Lung (tissue), 11 donors: ENCODE measurements at regions not wholly inside any gene's neighbourhood (a gene's known extent, or its start where the extent isn't known, plus 50 kb on each side); places are given as distances from the start of the nearest gene placed in this dataset.

Experiments used
- ATAC-seq: fragments of 200-7000 bp; cut with Tn5 transposase; one replicate; pipeline ENCODE4 v1.9.1; 2020; ENCODE audit warnings: moderate number of reproducible peaks; ENCODE audit not compliant: insufficient read depth, low FRiP score
- DNase-seq, 3 donors: peaks; one replicate each; pipeline ENCODE4 v3.0.0-alpha.2; 2013 to 2017
- H3K27ac ChIP-seq, 2 donors: one replicate each; pipeline ENCODE4 v1.5.1; 2013; ENCODE audit warnings: mild to moderate bottlenecking in 2 of 2, moderate library complexity in 2 of 2, control low read depth in 1 of 2, inconsistent platforms in 1 of 2, low read depth in 1 of 2, low read length in 1 of 2
- H3K27me3 ChIP-seq, 3 donors: one replicate each; pipeline ENCODE4 v1.5.1; 2013; ENCODE audit warnings: low read length in 2 of 3; ENCODE audit not compliant: control insufficient read depth in 3 of 3, insufficient read depth in 3 of 3
- H3K36me3 ChIP-seq, 4 donors: one replicate each; pipeline ENCODE4 v1.5.1; 2013; ENCODE audit warnings: low read length in 4 of 4, mild to moderate bottlenecking in 1 of 4, moderate library complexity in 1 of 4; ENCODE audit not compliant: control insufficient read depth in 4 of 4, insufficient read depth in 4 of 4
- H3K4me1 ChIP-seq, 5 donors: one replicate each; pipeline ENCODE4 v1.5.1; 2013; ENCODE audit warnings: low read length in 5 of 5, mild to moderate bottlenecking in 2 of 5, moderate library complexity in 1 of 5; ENCODE audit not compliant: control insufficient read depth in 5 of 5, insufficient read depth in 5 of 5
- H3K4me3 ChIP-seq: one replicate; pipeline ENCODE4 v1.5.1; 2013; ENCODE audit warnings: mild to moderate bottlenecking, control low read depth, moderate library complexity
- H3K9ac ChIP-seq, 2 donors: one replicate each; pipeline ENCODE4 v1.5.1; 2013; ENCODE audit warnings: low read length in 2 of 2, control low read depth in 1 of 2; ENCODE audit not compliant: insufficient read depth in 1 of 2
- H3K9me3 ChIP-seq, 4 donors: one replicate each; pipeline ENCODE4 v1.5.1; 2013; ENCODE audit warnings: low read length in 3 of 4, mild to moderate bottlenecking in 1 of 4, moderate library complexity in 1 of 4; ENCODE audit not compliant: control insufficient read depth in 4 of 4, insufficient read depth in 3 of 4
- CTCF ChIP-seq: IDR thresholded peaks from 2 replicates; pipeline ENCODE4 v1.5.1; 2012; ENCODE audit warnings: mild to moderate bottlenecking; ENCODE audit errors: control extremely low read depth, extremely low read depth
- WGBS, 2 donors: extraction: QIAGEN DNeasy Blood & Tissue Kit; methylation state at CpG; one replicate each; pipeline ENCODE4 v1.1.7; 2013; 5-methylcytosine and 5-hydroxymethylcytosine counted together
- donor health status: control.
- donor health status: control.
- donor health status: Bipolar disorder and iron deficiency.
- donor health status: healthy.
- donor health status: DM: yes; HTN: yes; CAD: no.

GRCh38 chr17:70373369-70373768 is 204.0 kb downstream of the KCNJ2 start:
- no peak overlapping the region for H3K4me3 ChIP-seq
- WGBS, 2 donors, result 90 to 91% methylated on average over 1 of the region's 1 CpG
- peaks cover 0 to 29% (median 8%) of the 10 kb centered on the region in 5 donors for H3K4me1 ChIP-seq
- TF ChIP-seq CTCF, result no peak
- H3K9ac ChIP-seq, result no peak overlapping the region
- no peak for ATAC-seq
- no peak for DNase-seq
- no peaks in the 10 kb centered on the region for H3K36me3 ChIP-seq
- H3K27ac ChIP-seq, result no peak overlapping the region
- H3K27me3 ChIP-seq, result no peaks in the 10 kb centered on the region
- no peaks in the 10 kb centered on the region for H3K9me3 ChIP-seq

- no peak for ATAC-seq
- WGBS, 2 donors, result 73 to 84% methylated on average over 7 of the region's 7 CpGs
Measured at GRCh38 chr17:70374496-70374895, 205.2 kb downstream of the KCNJ2 start.

GRCh38 chr17:70375406-70375805 is 206.1 kb downstream of the KCNJ2 start:
- Histone ChIP-seq H3K9ac (no peak overlapping the region), H3K36me3 (no peaks in the 10 kb centered on the region), H3K27me3 (no peaks in the 10 kb centered on the region), H3K27ac (no peak overlapping the region), H3K9me3 (no peaks in the 10 kb centered on the region), H3K4me1 (peaks cover 0 to 27% (median 13%) of the 10 kb centered on the region in 5 donors), H3K4me3 (no peak overlapping the region)
- 72 to 74% methylated on average over 1 of the region's 1 CpG for WGBS, 2 donors
- no peak for TF ChIP-seq CTCF
- ATAC-seq (no peak), DNase-seq (no peak)

More at GRCh38 chr17:70374496-70374895, 205.2 kb downstream of the KCNJ2 start:
- Histone ChIP-seq H3K36me3 (no peaks in the 10 kb centered on the region), H3K27ac (no peak overlapping the region), H3K27me3 (no peaks in the 10 kb centered on the region), H3K9ac (no peak overlapping the region), H3K4me1 (peaks cover 0 to 31% (median 13%) of the 10 kb centered on the region in 5 donors), H3K9me3 (no peaks in the 10 kb centered on the region), H3K4me3 (no peak overlapping the region)
- TF ChIP-seq CTCF, result no peak
- DNase-seq, result no peak
